Activated T-cell treated with anti-CD3 and anti-CD28 coated beads, Interleukin-2, amount 50 U/mL, for 48 hours (primary cell): ENCODE measurements at regions not wholly inside any gene's neighbourhood (a gene's known extent, or its start where the extent isn't known, plus 50 kb on each side); places are given as distances from the start of the nearest gene placed in this dataset.
"Not testable (repeated sequence)": the region's sequence is repeated elsewhere in the genome, so short reads cannot be mapped to it uniquely, and the experiment has no call there.

Source experiments
- DNase-seq, 2 experiments: peaks; one replicate each; pipeline ENCODE4 v3.0.0-alpha.2; 2020

DNA sequence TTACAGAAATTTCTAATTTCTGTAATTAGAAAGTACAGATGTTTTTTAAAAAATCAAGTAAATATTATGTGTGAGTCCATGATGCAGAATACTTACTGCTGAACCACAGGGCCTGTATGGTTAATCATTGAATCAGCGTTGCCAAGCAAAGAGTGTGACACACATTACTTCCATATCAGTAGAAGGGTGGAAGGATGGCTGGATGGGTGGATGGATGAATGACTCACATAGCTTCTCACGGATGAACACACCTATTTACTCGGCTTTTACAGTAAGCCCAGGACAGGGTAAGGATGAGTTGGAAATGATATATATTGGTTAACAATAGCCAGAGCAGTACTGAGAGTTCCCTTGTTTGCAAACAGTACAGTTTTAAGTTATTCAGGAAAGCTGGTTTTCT is 495.9 kb upstream of the RBFOX1 start:
- DNase-seq, result no peak

DNA sequence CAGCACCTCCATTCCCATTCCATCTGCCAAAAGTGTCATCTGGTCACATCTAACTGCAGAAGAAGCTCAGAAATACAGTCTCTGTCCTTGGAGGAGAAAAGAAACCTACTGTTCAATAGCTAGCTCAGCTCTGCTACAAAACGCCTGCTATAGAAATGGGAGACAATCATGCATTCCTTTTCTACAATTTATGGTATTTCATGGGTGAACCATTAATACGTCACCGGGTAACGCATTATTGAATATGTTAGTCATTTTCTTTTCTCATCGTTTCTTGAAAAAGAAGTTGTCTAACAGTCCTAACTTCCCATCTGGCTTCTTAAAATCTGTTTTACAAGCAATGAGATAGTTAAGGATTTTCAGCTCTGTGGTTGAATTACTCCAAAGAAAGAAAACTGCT is 496.7 kb upstream of the RBFOX1 start:
- DNase-seq, result no peak

DNA sequence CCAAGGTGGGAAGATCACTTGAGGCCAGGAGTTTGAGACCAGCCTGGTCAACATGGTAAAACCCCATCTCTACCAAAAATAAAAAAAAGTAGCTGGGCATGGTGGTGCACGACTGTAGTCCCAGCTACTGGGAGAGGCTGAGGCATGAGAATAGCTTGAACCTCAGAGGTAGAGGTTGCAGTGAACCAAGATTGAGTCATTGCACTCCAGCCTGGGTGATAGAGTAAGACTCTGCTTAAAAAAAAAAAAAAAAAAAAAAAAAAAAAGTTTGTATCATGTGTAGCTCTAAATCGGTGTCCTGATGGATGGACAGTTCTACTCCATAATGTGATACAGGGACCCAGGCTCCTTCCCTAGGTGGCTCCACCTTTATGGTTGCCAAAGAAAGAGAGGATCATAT is 497.1 kb upstream of the RBFOX1 start:
- no peak for DNase-seq

DNA sequence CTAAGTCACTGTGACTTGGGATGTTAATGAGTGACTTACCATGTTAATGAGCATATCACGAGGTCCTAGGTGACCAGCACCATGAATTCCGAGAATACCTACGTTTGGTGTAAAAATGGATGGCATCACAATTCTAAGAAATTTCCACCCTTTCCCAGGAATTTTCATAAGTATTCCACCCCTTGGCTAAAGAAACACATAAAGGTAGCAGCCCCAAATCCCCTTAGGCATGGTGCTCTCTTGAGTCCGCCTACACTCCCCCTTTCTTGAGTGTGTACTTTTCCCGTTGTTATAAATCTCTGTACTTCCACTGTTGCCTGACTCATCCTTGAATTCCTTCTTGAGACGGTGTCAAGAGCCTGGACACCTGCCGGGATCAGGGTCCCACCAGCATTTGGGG is 504.0 kb upstream of the RBFOX1 start:
- no peak for DNase-seq

GRCh38 chr16:6827931-6828330 is 504.7 kb upstream of the RBFOX1 start:
- no peak for DNase-seq

DNA sequence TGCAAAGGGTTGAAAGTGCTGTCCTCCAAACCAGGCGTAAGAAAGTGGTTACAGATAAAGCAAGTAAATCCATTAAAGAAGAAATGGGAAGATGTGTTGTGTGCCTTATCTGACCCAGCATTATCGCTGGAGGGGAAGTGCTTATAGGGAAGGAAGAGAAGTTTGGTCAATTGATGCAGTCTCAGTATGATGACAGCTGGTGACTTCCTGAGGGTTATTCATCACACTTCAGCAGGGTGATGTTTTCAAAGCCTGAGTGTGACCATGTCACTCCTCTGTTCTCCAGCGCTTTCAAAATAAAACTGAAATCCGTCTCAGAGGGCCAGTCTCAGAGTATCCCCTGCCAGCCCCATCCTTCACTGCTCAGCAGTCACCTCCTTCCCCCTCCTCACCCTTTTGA is 505.4 kb upstream of the RBFOX1 start:
- DNase-seq, result no peak

DNA sequence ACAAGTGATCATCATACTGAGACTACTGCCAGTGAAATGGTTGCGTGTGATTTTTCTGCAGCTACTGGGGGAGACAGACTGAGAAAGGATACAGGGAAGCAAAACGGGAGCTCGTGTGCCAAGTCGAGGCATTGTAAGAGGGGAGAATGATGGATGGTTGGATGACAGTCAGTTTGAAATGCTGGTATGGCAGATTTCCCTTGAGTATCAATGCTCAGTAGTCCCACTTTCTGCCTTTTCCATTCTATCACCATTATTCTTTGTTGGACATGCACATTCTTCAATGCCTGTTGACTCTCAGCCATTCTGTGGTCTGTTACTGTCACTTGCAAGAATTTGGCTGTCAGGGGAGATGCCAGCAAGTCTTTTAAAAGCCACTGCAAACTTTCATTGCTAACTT is 510.6 kb upstream of the RBFOX1 start:
- DNase-seq, result no peak

GRCh38 chr16:6804461-6804860 is 528.2 kb upstream of the RBFOX1 start:
- DNase-seq, result no peak

DNA sequence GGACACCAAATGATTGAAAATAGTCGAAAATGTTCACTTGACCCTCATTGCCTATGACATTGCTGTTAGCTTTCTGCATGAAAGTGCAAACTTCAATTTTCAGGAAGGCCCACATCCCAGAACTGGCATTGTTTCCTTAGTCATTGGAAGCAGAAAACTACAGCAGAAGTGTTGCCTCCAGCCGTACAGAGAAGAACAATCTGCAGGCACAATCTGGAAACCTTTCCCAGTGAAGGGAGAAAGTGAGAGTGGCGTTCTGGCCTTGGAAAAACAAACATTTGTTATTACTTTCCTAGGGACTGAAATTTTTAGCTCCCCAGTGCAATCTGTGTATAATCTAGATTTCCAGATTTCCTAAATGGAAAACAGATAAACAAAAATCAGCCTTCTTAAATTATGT is 529.5 kb upstream of the RBFOX1 start:
- DNase-seq, result no peak

DNA sequence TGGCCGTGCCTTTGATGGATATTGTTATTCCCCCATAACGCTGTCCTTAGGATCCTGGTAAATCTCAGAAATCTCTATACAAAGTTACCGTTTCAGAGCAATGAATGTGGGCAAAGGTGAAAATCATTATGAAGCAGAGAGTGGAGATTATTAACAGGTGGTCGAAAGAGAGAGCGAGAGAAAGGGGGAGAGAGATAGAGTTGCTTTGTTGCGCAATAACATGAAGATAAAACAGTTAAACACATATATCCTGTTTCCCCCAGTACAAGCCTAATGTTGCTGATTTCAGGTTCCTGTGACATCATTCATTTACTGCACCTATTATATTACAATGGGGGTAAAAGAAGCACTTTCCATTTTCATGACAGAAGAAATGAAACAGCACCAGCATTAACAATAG is 535.4 kb upstream of the RBFOX1 start:
- DNase-seq, result no peak

- no peak for DNase-seq
Measured at GRCh38 chr16:6777624-6778023, 555.0 kb upstream of the RBFOX1 start.

GRCh38 chr16:6775712-6776111 is 556.9 kb upstream of the RBFOX1 start:
- no peak for DNase-seq

- no peak for DNase-seq
Measured at GRCh38 chr16:6771956-6772355, 560.7 kb upstream of the RBFOX1 start.

- no peak for DNase-seq
Measured at GRCh38 chr16:6753553-6753952, 579.1 kb upstream of the RBFOX1 start.

DNA sequence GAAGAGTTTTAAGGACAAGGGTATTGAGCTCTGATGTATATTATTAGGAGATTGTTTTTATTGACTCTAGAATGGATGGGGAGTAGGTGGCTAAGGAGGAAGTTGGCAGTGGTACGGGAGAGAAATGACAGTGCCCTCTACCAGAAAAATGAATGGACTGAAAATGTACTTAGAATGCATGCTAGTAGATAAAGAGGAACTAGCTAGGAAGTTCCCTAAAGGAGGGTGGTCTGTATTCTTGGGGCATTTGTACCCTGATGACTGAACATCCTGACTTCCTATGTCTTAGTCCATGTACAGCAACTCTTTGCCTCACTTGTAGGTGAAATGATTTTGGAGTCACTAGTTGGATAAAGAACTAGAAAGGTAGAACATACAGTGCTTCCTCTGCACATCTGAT is 581.5 kb upstream of the RBFOX1 start:
- DNase-seq, result no peak

DNA sequence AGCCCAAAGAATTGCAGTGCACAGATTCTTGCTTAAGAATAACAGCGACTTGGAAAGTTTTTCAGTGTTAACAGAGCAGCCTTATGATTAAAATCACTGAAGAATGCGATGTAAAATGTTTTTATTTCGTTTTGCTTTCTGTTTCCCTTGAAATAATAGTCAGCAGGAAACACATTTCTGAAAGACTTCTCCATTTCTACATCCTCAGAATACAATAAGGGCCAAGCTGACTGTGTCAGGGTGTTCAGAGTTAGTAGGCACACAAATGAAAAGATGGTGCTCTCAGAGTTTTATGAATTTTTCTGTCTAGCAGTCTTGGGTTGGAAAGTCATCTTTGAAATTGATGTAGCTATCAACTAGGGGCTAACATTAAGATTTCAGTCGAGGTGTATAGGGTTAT is 582.9 kb upstream of the RBFOX1 start:
- no peak for DNase-seq

DNA sequence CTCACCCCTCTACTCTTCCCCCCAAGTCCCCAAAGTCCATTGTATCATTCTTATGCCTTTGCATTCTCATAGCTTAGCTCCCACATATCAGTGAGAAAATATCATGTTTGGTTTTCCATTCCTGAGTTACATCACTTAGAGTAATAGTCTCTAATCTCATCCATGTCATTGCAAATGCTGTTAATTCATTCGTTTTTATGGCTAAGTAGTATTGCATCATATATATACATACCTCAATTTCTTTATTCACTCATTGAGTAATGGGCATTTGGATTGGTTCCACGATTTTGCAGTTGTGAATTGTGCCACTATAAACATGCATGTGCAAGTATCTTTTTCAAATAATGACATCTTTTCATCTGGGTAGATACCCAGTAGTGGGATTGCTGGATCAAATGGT is 596.3 kb upstream of the RBFOX1 start:
- not testable (repeated sequence) for DNase-seq

DNA sequence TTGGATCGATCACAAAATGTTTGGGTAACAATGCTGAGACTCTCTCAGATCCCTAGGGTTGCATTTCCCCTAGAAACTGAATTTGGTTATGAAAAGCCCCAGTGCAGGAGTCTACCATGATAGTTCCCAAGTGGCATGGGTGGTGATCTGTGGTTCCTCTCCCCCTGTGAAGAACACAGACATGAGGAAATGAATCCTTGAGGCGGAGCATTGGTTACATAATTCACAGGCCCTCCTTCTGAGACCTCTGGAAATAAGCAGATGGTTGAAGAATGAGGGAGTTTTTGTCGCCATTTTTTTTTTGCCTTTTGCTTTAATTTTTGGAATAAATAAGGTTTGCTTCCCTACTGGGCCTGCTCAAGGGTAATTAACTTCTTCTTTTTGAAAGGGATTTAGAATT is 597.0 kb upstream of the RBFOX1 start:
- no peak for DNase-seq

GRCh38 chr16:6732166-6732565 is 600.5 kb upstream of the RBFOX1 start:
- DNase-seq, result no peak

GRCh38 chr16:6728381-6728780 is 604.3 kb upstream of the RBFOX1 start:
- no peak for DNase-seq

DNA sequence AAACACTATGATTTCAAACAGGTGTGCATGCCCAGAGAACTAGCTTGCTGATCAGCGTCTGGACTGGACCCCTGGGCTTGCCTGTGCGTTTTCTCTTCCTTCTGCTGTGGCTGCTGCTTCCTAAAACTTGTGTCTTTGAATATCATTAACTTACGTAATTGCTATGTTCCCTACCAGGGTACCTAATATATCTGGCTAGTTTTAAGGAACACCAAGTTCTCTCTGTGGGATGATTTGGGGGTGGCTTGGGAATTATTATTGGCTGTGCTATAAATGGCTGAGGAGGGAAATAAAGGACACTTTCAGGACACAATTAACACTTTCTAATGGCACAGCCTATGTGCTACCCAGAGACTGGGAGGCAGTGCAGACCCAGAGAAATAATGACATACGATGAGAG is 606.0 kb upstream of the RBFOX1 start:
- no peak for DNase-seq

- no peak for DNase-seq
Measured at GRCh38 chr16:6725634-6726331, 606.9 kb upstream of the RBFOX1 start.

- not testable (repeated sequence) for DNase-seq
Measured at GRCh38 chr16:6725206-6725605, 607.4 kb upstream of the RBFOX1 start.

GRCh38 chr16:6722786-6723185 is 609.9 kb upstream of the RBFOX1 start:
- DNase-seq, result no peak

DNA sequence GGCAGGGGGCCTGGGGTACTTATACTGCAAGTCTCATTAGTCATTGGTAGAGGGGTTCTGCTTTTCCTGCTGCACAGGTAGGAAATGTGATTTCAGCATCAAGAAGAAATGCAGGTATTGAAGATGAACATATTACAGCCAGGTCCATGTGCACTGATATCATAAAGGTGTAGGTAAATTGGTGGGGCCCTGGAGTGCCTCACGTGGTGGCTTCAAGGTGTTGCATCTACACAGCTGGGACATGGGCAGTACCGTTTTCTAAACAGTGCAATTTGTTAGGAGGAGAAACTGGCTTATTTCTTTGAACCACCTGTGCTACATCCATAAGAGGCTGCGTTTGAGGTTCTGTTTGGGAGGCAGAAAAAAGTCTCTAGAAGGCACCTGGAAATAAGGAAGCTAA is 618.1 kb upstream of the RBFOX1 start:
- no peak for DNase-seq

GRCh38 chr16:6709736-6710135 is 622.9 kb upstream of the RBFOX1 start:
- DNase-seq, result no peak
